HCT116 (cell line): ENCODE measurements at regions not wholly inside any gene's neighbourhood (a gene's known extent, or its start where the extent isn't known, plus 50 kb on each side); places are given as distances from the start of the nearest gene placed in this dataset.

Source experiments
- ATAC-seq: fragments of 200-7000 bp; cut with Tn5 transposase; 2 replicates; pipeline ENCODE4 v1.9.1; 2020; ENCODE audit warnings: mild to moderate bottlenecking, moderate library complexity
- BruUV-seq: library from RNA; stranded (reverse); fragments of 400-500 nt; replicated peaks from 2 replicates; lab custom pipeline; 2021; lab: Mats Ljungman, UMichigan
- CTCF ChIA-PET: fragments of 300-600 bp; sonication (Branson Sonifier 250); formaldehyde crosslinking; loops from one replicate; lab custom pipeline; 2021; ENCODE audit warnings: antibody characterized with exemption; lab: Charles Lee
- POLR2A ChIA-PET: fragments of 300-600, 350-600 bp; sonication (Branson Sonifier 250); formaldehyde crosslinking; loops from one replicate; lab custom pipeline; 2021; ENCODE audit warnings: antibody characterized with exemption; lab: Charles Lee
- RAD21 ChIA-PET, 2 experiments: fragments of 300-600 bp; sonication (Branson Sonifier 250); formaldehyde crosslinking; loops; one replicate each; lab custom pipeline; 2023; ENCODE audit warnings: low total read pairs in 2 of 2; ENCODE audit not compliant: uncharacterized antibody in 2 of 2, unreplicated experiment in 2 of 2, low non-redundant PET in 1 of 2; lab: Charles Lee
- DNase-seq: peaks from one replicate; pipeline ENCODE4 v3.0.0-alpha.2; 2010; ENCODE audit warnings: low read depth, low spot score
- H2AFZ ChIP-seq: fragments of 200-600 bp; shearing (Covaris generic), sonication (generic); 2 replicates; pipeline ENCODE4 v1.6.1; 2017; ENCODE audit warnings: low read depth, mixed run types, mixed read lengths, antibody characterized with exemption, low read length; ENCODE audit not compliant: poor library complexity, severe bottlenecking
- H3K27ac ChIP-seq: 2 replicates; pipeline ENCODE4 v1.5.1; 2012; ENCODE audit warnings: low read depth, low read length
- H3K27me3 ChIP-seq: fragments of 200-600 bp; sonication (generic); 2 replicates; pipeline ENCODE4 v1.6.1; 2016; ENCODE audit warnings: mixed run types, low read length, mixed read lengths; ENCODE audit not compliant: insufficient read depth
- H3K36me3 ChIP-seq, 2 experiments: fragments of 200-500 bp in 1 of 2; fragments of 200-600 bp in 1 of 2; sonication (Bioruptor generic) in 1 of 2; sonication (generic) in 1 of 2; 2 replicates each; pipeline versions ENCODE4 v1.5.1 to v1.6.1; 2014 to 2016; ENCODE audit warnings: low read length in 2 of 2, inconsistent platforms in 1 of 2, mixed read lengths in 1 of 2, mixed run types in 1 of 2; ENCODE audit not compliant: insufficient read depth in 2 of 2, control insufficient read depth in 1 of 2
- H3K4me1 ChIP-seq, 2 experiments: fragments of 200-600 bp in 1 of 2; sonication (generic) in 1 of 2; 2 replicates each; pipeline versions ENCODE4 v1.5.1 to v1.6.1; 2012 to 2017; ENCODE audit warnings: low read length in 2 of 2, inconsistent platforms in 1 of 2, mild to moderate bottlenecking in 1 of 2, mixed read lengths in 1 of 2, mixed run types in 1 of 2, moderate library complexity in 1 of 2; ENCODE audit not compliant: insufficient read depth in 2 of 2, control insufficient read depth in 1 of 2
- H3K4me2 ChIP-seq: fragments of 200-600 bp; sonication (generic); 2 replicates; pipeline ENCODE4 v1.6.1; 2017; ENCODE audit warnings: mixed run types, low read length, mixed read lengths
- H3K4me3 ChIP-seq, 2 experiments: fragments of 200-600 bp in 1 of 2; sonication (generic) in 1 of 2; replicated peaks in 1 of 2; 2 replicates each; pipeline ENCODE4 v1.5.1; 2011 to 2016; ENCODE audit warnings: low read length in 2 of 2, control low read depth in 1 of 2, low read depth in 1 of 2, mild to moderate bottlenecking in 1 of 2, mixed read lengths in 1 of 2, mixed run types in 1 of 2
- H3K79me2 ChIP-seq: fragments of 200-600 bp; sonication (generic); 2 replicates; pipeline ENCODE4 v1.6.1; 2017; ENCODE audit warnings: mild to moderate bottlenecking, mixed run types, low read length, moderate library complexity, mixed read lengths; ENCODE audit not compliant: insufficient read depth
- H3K9ac ChIP-seq: fragments of 200-600 bp; sonication (generic); 2 replicates; pipeline ENCODE4 v1.6.1; 2016; ENCODE audit warnings: low read length, mixed read lengths
- H3K9me2 ChIP-seq: fragments of 200-600 bp; sonication (generic), shearing (Covaris generic); 2 replicates; pipeline ENCODE4 v1.6.1; 2017; ENCODE audit warnings: mixed run types, mild to moderate bottlenecking, moderate library complexity; ENCODE audit not compliant: insufficient read depth
- H3K9me3 ChIP-seq, 2 experiments: fragments of 200-500 bp in 1 of 2; fragments of 200-600 bp in 1 of 2; sonication (Bioruptor generic) in 1 of 2; sonication (generic) in 1 of 2; 2 replicates each; pipeline ENCODE4 v1.6.1; 2014 to 2017; ENCODE audit warnings: low read length in 2 of 2, mixed read lengths in 2 of 2, inconsistent platforms in 1 of 2, low read depth in 1 of 2, mild to moderate bottlenecking in 1 of 2, mixed run types in 1 of 2, moderate library complexity in 1 of 2; ENCODE audit not compliant: control insufficient read depth in 1 of 2, insufficient read depth in 1 of 2
- H4K20me1 ChIP-seq: fragments of 200-600 bp; sonication (generic), shearing (Covaris generic); 2 replicates; pipeline ENCODE4 v1.6.1; 2017; ENCODE audit warnings: mixed run types, mild to moderate bottlenecking, moderate library complexity; ENCODE audit not compliant: insufficient read depth
- CBX3 ChIP-seq: IDR thresholded peaks from 2 replicates; pipeline ENCODE4 v1.6.1; 2012; ENCODE audit warnings: low read depth
- CEBPB ChIP-seq: IDR thresholded peaks from 2 replicates; pipeline ENCODE4 v1.6.1; 2012; ENCODE audit warnings: low read depth
- EZH2 ChIP-seq: fragments of 200-600 bp; sonication (generic); IDR thresholded peaks from 2 replicates; pipeline ENCODE4 v1.6.1; 2017; ENCODE audit warnings: antibody characterized with exemption, mixed run types
- FOSL1 ChIP-seq: IDR thresholded peaks from 2 replicates; pipeline ENCODE4 v1.6.1; 2012; ENCODE audit warnings: low read depth
- JUND ChIP-seq: IDR thresholded peaks from 2 replicates; pipeline ENCODE4 v1.6.1; 2012
- MAX ChIP-seq: IDR thresholded peaks from 2 replicates; pipeline ENCODE4 v1.6.1; 2012
- POLR2A ChIP-seq: IDR thresholded peaks from 2 replicates; pipeline ENCODE4 v1.7.0; 2011; ENCODE audit warnings: borderline replicate concordance; ENCODE audit not compliant: insufficient read depth, insufficient read length; ENCODE audit errors: extremely low read depth
- POLR2AphosphoS5 ChIP-seq: IDR thresholded peaks from 2 replicates; pipeline ENCODE4 v1.6.1; 2011; ENCODE audit warnings: mild to moderate bottlenecking, low read depth, low read length, moderate library complexity
- SIN3A ChIP-seq: IDR thresholded peaks from 2 replicates; pipeline ENCODE4 v1.6.1; 2012; ENCODE audit warnings: low read depth
- SP1 ChIP-seq: IDR thresholded peaks from 2 replicates; pipeline ENCODE4 v1.6.1; 2012; ENCODE audit warnings: low read depth
- SRF ChIP-seq: IDR thresholded peaks from 2 replicates; pipeline ENCODE4 v1.6.1; 2012; ENCODE audit warnings: low read depth
- TCF7L2 ChIP-seq: IDR thresholded peaks from 2 replicates; pipeline ENCODE4 v1.7.0; 2011; ENCODE audit warnings: borderline replicate concordance, inconsistent platforms; ENCODE audit not compliant: insufficient read depth, insufficient read length; ENCODE audit errors: extremely low read depth
- YY1 ChIP-seq: IDR thresholded peaks from 2 replicates; pipeline ENCODE4 v1.6.1; 2011; ENCODE audit warnings: low read length, low read depth, moderate library complexity, mild to moderate bottlenecking; ENCODE audit not compliant: insufficient replicate concordance; ENCODE audit errors: extremely low read depth
- ZBTB33 ChIP-seq: IDR thresholded peaks from 2 replicates; pipeline ENCODE4 v1.6.1; 2011; ENCODE audit warnings: mild to moderate bottlenecking, low read length, moderate library complexity; ENCODE audit not compliant: insufficient replicate concordance; ENCODE audit errors: extremely low read depth
- ZFX ChIP-seq: fragments of 450-650 bp; IDR thresholded peaks from 2 replicates; pipeline ENCODE4 v1.6.1; 2017
- intact Hi-C: fragments of 100-400 bp; cut with micrococcal nuclease; formaldehyde crosslinking; loops from 2 replicates; pipeline ENCODE4 v1.10.0; 2022
- TF ChIP-seq, protein P1 (sequence below): IDR thresholded peaks from 2 replicates; pipeline ENCODE4 v1.6.1; 2012; ENCODE audit warnings: low read depth
- TF ChIP-seq, protein P2 (sequence below), 3 experiments: fragments of 200-600 bp in 1 of 3; sonication (generic) in 1 of 3; IDR thresholded peaks in 2 of 3; conservative IDR thresholded peaks in 1 of 3; 2 replicates each; pipeline ENCODE4 v1.5.1; 2012 to 2017; ENCODE audit warnings: low read depth in 2 of 3, low read length in 2 of 3, antibody characterized with exemption in 1 of 3, borderline replicate concordance in 1 of 3, control low read depth in 1 of 3, mild to moderate bottlenecking in 1 of 3, mixed read lengths in 1 of 3, mixed run types in 1 of 3, moderate library complexity in 1 of 3; ENCODE audit not compliant: insufficient read depth in 1 of 3
- TF ChIP-seq, protein P3 (sequence below): IDR thresholded peaks from 2 replicates; pipeline ENCODE4 v1.6.1; 2012

GRCh38 chrX:25151749-25152148 lies 136.0 kb upstream of the ARX start:
- ChIA-PET CTCF (no interaction called here), RAD21 (no interaction called here), POLR2A (no interaction called here)
- TF ChIP-seq CEBPB (no peak), POLR2A (no peak), FOSL1 (no peak), CBX3 (no peak), SRF (no peak), POLR2AphosphoS5 (no peak), ZBTB33 (no peak), SP1 (no peak), TCF7L2 (no peak), JUND (no peak), ZFX (no peak), EZH2 (no peak), MAX (no peak), SIN3A (no peak), YY1 (no peak)
- TF ChIP-seq, protein P1, sequence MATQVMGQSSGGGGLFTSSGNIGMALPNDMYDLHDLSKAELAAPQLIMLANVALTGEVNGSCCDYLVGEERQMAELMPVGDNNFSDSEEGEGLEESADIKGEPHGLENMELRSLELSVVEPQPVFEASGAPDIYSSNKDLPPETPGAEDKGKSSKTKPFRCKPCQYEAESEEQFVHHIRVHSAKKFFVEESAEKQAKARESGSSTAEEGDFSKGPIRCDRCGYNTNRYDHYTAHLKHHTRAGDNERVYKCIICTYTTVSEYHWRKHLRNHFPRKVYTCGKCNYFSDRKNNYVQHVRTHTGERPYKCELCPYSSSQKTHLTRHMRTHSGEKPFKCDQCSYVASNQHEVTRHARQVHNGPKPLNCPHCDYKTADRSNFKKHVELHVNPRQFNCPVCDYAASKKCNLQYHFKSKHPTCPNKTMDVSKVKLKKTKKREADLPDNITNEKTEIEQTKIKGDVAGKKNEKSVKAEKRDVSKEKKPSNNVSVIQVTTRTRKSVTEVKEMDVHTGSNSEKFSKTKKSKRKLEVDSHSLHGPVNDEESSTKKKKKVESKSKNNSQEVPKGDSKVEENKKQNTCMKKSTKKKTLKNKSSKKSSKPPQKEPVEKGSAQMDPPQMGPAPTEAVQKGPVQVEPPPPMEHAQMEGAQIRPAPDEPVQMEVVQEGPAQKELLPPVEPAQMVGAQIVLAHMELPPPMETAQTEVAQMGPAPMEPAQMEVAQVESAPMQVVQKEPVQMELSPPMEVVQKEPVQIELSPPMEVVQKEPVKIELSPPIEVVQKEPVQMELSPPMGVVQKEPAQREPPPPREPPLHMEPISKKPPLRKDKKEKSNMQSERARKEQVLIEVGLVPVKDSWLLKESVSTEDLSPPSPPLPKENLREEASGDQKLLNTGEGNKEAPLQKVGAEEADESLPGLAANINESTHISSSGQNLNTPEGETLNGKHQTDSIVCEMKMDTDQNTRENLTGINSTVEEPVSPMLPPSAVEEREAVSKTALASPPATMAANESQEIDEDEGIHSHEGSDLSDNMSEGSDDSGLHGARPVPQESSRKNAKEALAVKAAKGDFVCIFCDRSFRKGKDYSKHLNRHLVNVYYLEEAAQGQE: no peak
- TF ChIP-seq, protein P2, sequence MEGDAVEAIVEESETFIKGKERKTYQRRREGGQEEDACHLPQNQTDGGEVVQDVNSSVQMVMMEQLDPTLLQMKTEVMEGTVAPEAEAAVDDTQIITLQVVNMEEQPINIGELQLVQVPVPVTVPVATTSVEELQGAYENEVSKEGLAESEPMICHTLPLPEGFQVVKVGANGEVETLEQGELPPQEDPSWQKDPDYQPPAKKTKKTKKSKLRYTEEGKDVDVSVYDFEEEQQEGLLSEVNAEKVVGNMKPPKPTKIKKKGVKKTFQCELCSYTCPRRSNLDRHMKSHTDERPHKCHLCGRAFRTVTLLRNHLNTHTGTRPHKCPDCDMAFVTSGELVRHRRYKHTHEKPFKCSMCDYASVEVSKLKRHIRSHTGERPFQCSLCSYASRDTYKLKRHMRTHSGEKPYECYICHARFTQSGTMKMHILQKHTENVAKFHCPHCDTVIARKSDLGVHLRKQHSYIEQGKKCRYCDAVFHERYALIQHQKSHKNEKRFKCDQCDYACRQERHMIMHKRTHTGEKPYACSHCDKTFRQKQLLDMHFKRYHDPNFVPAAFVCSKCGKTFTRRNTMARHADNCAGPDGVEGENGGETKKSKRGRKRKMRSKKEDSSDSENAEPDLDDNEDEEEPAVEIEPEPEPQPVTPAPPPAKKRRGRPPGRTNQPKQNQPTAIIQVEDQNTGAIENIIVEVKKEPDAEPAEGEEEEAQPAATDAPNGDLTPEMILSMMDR (IDR thresholded peaks at IDR 0.05 in 2 of 3, conservative IDR thresholded peaks at IDR 0.05 in 1 of 3; ENCODE audit: borderline replicate concordance in 1 of 3, insufficient read depth in 1 of 3, low read depth in 2 of 3, low read length in 2 of 3): no peak
- TF ChIP-seq, protein P3, sequence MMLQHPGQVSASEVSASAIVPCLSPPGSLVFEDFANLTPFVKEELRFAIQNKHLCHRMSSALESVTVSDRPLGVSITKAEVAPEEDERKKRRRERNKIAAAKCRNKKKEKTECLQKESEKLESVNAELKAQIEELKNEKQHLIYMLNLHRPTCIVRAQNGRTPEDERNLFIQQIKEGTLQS: no peak
- Histone ChIP-seq H3K4me1 (no peaks in the 10 kb centered on the region), H3K9ac (no peak overlapping the region), H3K79me2 (no peaks in the 10 kb centered on the region), H4K20me1 (no peaks in the 10 kb centered on the region), H3K9me3 (no peaks in the 10 kb centered on the region), H3K27ac (no peak overlapping the region), H3K4me3 (no peak overlapping the region), H3K27me3 (no peaks in the 10 kb centered on the region), H2AFZ (no peak overlapping the region), H3K36me3 (no peaks in the 10 kb centered on the region), H3K9me2 (no peaks in the 10 kb centered on the region), H3K4me2 (no peak overlapping the region)
- intact Hi-C loops: no loop called here
- BruUV-seq: no TSS peak
- ATAC-seq (no peak), DNase-seq (no peak)
